ENCODE measurements at regions not wholly inside any gene's neighbourhood (a gene's known extent, or its start where the extent isn't known, plus 50 kb on each side); places are given as distances from the start of the nearest gene placed in this dataset.
A peak's percentile ranks its signal among the peaks of the same experiment; 100 is the strongest.

GRCh38 chr6:25156123-25156522 is 123.1 kb upstream of the CARMIL1 start:
- Histone ChIP-seq H4K8ac (ENCODE audit: low read depth in 2 of 2, low read length in 2 of 2) (no peak overlapping the region), H2AK5ac (ENCODE audit: low read depth, low read length) (no peak overlapping the region), H3K4me3 (ENCODE audit: insufficient read depth, low read depth, low read length) (no peak overlapping the region), H3K56ac (ENCODE audit: extremely low read depth, insufficient read depth, low read length) (no peak overlapping the region), H3K23ac (ENCODE audit: low read depth, low read length) (no peak overlapping the region), H2AFZ (replicated peaks; ENCODE audit: low read length, poor library complexity) (no peak overlapping the region), H3K27ac (ENCODE audit: insufficient read depth, low read length) (no peak overlapping the region), H2BK20ac (ENCODE audit: low read depth, low read length) (peak overlapping the region; percentile 75; the same call in 1 of the 2 replicates), H3K4ac (ENCODE audit: low read depth, low read length) (peak overlapping the region; percentile 15; the same call in 1 of the 2 replicates), H3K4me2 (ENCODE audit: low read depth, low read length) (peak overlapping the region; percentile 26; the same call in 1 of the 2 replicates), H3K9ac (ENCODE audit: low read depth, low read length) (no peak overlapping the region), H2BK120ac (ENCODE audit: low read depth, low read length) (peak overlapping the region; percentile 71; the same call in 1 of the 2 replicates), H3K4me1 (ENCODE audit: control insufficient read depth, insufficient read depth, low read length) (peaks cover 8% of the 10 kb centered on the region), H2AK9ac (replicated peaks; ENCODE audit: low read depth, low read length, poor library complexity) (no peak overlapping the region), H3K9me1 (ENCODE audit: insufficient read depth, low read length) (peaks cover 3% of the 10 kb centered on the region; the same call in 1 of the 2 replicates), H3K27me3 (ENCODE audit: control insufficient read depth, insufficient read depth, low read length) (no peaks in the 10 kb centered on the region), H3K18ac (ENCODE audit: low read depth, low read length) (peak overlapping the region; percentile 82; the same call in 1 of the 2 replicates), H4K5ac (ENCODE audit: low read depth, low read length) (no peak overlapping the region), H2BK5ac (ENCODE audit: low read depth, low read length, poor library complexity, severe bottlenecking) (peak overlapping the region; percentile 58), H3K36me3 (ENCODE audit: control insufficient read depth, insufficient read depth, low read length) (no peaks in the 10 kb centered on the region), H3K14ac (replicated peaks; ENCODE audit: low read depth, low read length) (no peak overlapping the region), H3K9me3 (ENCODE audit: control insufficient read depth, insufficient read depth, low read length) (peaks cover 10% of the 10 kb centered on the region), H4K91ac (ENCODE audit: insufficient read depth, low read depth, low read length) (peak overlapping the region; percentile 56; the same call in 1 of the 2 replicates), H4K20me1 (ENCODE audit: insufficient read depth, low read length) (no peaks in the 10 kb centered on the region), H2BK15ac (ENCODE audit: low read depth, low read length) (0 out of 3 replicates have a peak overlapping the region, but pooled peaks have one; percentile 40), H3K79me1 (ENCODE audit: low read depth in 1 of 2, low read length in 2 of 2) (no peaks in the 10 kb centered on the region)
- ATAC-seq (ENCODE audit: low read depth) (peak; percentile 97), DNase-seq (peak; percentile 38)
- dilution Hi-C loops (cut with HindIII; ENCODE audit: low sequenced_read_pairs, unreplicated experiment), result no loop called here
- WGBS, 2 experiments (ENCODE audit: extremely low coverage in 2 of 2, insufficient read length in 1 of 2), result no CpG with 5 or more reads among the region's 1 CpG
- ChIA-PET CTCF (no interaction called here), POLR2A (ENCODE audit: unreplicated experiment) (no interaction called here)
- in situ Hi-C loops (cut with MboI; ENCODE audit: low sequenced_read_pairs), result no loop called here
- no peak for TF ChIP-seq FOS (IDR thresholded peaks at IDR 0.05; ENCODE audit: low read depth, low read length)
- TF ChIP-seq, protein P1, sequence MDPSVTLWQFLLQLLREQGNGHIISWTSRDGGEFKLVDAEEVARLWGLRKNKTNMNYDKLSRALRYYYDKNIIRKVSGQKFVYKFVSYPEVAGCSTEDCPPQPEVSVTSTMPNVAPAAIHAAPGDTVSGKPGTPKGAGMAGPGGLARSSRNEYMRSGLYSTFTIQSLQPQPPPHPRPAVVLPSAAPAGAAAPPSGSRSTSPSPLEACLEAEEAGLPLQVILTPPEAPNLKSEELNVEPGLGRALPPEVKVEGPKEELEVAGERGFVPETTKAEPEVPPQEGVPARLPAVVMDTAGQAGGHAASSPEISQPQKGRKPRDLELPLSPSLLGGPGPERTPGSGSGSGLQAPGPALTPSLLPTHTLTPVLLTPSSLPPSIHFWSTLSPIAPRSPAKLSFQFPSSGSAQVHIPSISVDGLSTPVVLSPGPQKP (IDR thresholded peaks at IDR 0.05; ENCODE audit: borderline replicate concordance, low read depth, low read length), result no peak
- TF ChIP-seq SMC3 (IDR thresholded peaks at IDR 0.05; ENCODE audit: low read depth, low read length), result no peak
- no peak for TF ChIP-seq BHLHE40 (IDR thresholded peaks at IDR 0.05; ENCODE audit: low read depth, low read length)
- TF ChIP-seq USF2 (IDR thresholded peaks at IDR 0.05; ENCODE audit: low read depth, low read length), result no peak
- no peak for TF ChIP-seq MAFK (IDR thresholded peaks at IDR 0.05; ENCODE audit: low read depth, low read length)
- no peak for TF ChIP-seq RCOR1 (IDR thresholded peaks at IDR 0.05; ENCODE audit: insufficient replicate concordance, low read length)
- TF ChIP-seq, protein P2, sequence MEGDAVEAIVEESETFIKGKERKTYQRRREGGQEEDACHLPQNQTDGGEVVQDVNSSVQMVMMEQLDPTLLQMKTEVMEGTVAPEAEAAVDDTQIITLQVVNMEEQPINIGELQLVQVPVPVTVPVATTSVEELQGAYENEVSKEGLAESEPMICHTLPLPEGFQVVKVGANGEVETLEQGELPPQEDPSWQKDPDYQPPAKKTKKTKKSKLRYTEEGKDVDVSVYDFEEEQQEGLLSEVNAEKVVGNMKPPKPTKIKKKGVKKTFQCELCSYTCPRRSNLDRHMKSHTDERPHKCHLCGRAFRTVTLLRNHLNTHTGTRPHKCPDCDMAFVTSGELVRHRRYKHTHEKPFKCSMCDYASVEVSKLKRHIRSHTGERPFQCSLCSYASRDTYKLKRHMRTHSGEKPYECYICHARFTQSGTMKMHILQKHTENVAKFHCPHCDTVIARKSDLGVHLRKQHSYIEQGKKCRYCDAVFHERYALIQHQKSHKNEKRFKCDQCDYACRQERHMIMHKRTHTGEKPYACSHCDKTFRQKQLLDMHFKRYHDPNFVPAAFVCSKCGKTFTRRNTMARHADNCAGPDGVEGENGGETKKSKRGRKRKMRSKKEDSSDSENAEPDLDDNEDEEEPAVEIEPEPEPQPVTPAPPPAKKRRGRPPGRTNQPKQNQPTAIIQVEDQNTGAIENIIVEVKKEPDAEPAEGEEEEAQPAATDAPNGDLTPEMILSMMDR (conservative IDR thresholded peaks at IDR 0.05; ENCODE audit: low read depth, low read length), result no peak
- no peak for TF ChIP-seq MXI1 (IDR thresholded peaks at IDR 0.05; ENCODE audit: borderline replicate concordance, low read depth, low read length)
- TF ChIP-seq CEBPB (IDR thresholded peaks at IDR 0.05; ENCODE audit: low read depth, low read length), result no peak
- TF ChIP-seq POLR2A (IDR thresholded peaks at IDR 0.05; ENCODE audit: low read depth, low read length), result no peak
- no peak for TF ChIP-seq RAD21 (IDR thresholded peaks at IDR 0.05; ENCODE audit: low read length)
- TF ChIP-seq CHD1 (IDR thresholded peaks at IDR 0.05; ENCODE audit: low read depth, low read length), result no peak
- TF ChIP-seq NFE2L2 (IDR thresholded peaks at IDR 0.05; ENCODE audit: low read depth, low read length), result no peak
- no peak for TF ChIP-seq MAZ (IDR thresholded peaks at IDR 0.05; ENCODE audit: borderline replicate concordance, low read depth, low read length)
- no peak for TF ChIP-seq RFX5 (IDR thresholded peaks at IDR 0.05; ENCODE audit: low read depth, low read length)
- intact Hi-C loops (cut with micrococcal nuclease), result no loop called here
- no TSS peak for BruUV-seq (replicated peaks)

All from IMR-90 (cell line).